ENCODE measurements at regions not wholly inside any gene's neighbourhood (a gene's known extent, or its start where the extent isn't known, plus 50 kb on each side); places are given as distances from the start of the nearest gene placed in this dataset. TPM values are rescaled to one million over a fixed set of nuclear protein-coding genes. Genes with fewer than 3 reads are reported as not detected.

- DNase-seq = no peak
Measured at GRCh38 chr3:25365636-25366035, 62.4 kb upstream of the RARB start.

DNA sequence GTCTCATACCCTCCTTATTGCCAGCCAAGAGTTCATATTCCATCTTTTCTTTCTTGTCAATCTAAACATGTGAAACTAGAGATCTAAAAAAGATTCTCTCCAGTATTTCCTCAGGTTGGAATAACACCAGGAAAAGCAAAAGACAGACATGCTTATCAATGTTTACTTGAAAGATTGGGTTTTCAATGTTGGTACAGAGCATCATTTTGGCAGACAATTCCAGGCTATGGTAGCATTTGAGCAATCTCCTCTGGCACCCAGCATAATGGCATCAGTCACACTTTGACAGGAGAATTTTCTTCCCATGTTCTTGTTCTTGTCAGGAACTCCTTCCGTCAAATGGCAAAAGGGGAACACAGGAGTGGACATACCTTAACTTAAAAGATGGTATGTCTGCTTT is 61.0 kb upstream of the RARB start:
- DNase-seq = no peak

- DNase-seq = peak; percentile 4
Measured at GRCh38 chr3:25372167-25372566, 55.9 kb upstream of the RARB start.

DNA sequence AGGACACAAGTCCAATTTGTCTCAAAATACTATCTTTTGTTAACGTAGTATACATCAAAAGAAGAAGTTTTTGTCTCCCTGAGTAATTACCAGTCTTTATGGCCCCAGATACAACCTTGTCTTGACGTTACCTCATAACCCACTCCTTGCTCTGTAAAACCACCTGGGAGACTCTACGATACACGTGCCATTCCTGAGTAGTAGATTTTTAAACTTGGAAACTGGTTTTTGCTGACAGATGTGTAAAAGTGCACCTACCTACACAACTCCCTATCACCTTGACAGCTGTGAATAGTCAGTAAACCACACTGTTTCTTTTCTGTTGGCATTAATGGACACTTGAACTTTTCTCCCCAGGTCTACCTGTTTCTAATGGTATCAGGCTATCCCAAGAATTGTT is 51.7 kb upstream of the RARB start:
- DNase-seq = no peak

DNA sequence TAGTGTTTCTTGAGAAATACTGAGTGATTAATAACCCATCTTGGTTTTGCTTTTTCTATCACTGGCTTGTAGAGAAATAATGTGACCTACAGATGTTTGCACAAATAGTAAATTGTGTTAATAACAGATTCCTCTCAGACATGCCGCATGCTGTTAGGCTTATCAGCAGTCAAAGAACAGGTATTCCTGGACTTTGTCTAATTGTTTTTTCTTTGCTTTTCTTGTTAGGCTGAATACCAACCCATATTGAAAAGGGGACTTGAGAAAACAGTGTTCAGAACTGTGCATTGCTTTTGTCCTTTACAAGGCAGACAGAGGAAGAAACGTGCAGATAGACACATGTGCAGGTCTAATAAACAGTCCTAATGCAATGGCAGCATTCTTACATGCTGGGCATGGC is 51.0 kb upstream of the RARB start:
- DNase-seq = no peak

Small RNAs in the stretch of these regions (small RNA-seq; reads per million reads assigned to genes)
- gene RN7SL216P (ENCODE audit: low replicate concordance) (not detected), gene RNA5SP125 (ENCODE audit: low replicate concordance) (not detected), gene RNA5SP126 (ENCODE audit: low replicate concordance) (not detected)

Data from skin of body (tissue), 2 donors.